ENCODE measurements at regions not wholly inside any gene's neighbourhood (a gene's known extent, or its start where the extent isn't known, plus 50 kb on each side); places are given as distances from the start of the nearest gene placed in this dataset.

- DNase-seq (ENCODE audit: extremely low spot score): no peak
- TF ChIP-seq CTCF (IDR thresholded peaks at IDR 0.05; ENCODE audit: control extremely low read depth, extremely low read depth, low read depth, missing control alignments): no peak
- ChIA-PET POLR2A (no interaction called here), CTCF (interaction anchor here (0.9 kb wide), 1 partner anchor 27 kb away, joined by 3 read pairs; no protein-coding TSS in a partner anchor)
Observed at GRCh38 chr5:91956738-91957137, 573.6 kb upstream of the ARRDC3 start.

GRCh38 chr5:91955610-91956009 is 572.5 kb upstream of the ARRDC3 start:
- no peak for TF ChIP-seq CTCF (IDR thresholded peaks at IDR 0.05; ENCODE audit: control extremely low read depth, extremely low read depth, low read depth, missing control alignments)
- ChIA-PET POLR2A (no interaction called here), CTCF (no interaction called here)
- DNase-seq (ENCODE audit: extremely low spot score): no peak

GRCh38 chr5:91954136-91954535 is 571.0 kb upstream of the ARRDC3 start:
- POLR2A ChIA-PET: no interaction called here
- DNase-seq (ENCODE audit: extremely low spot score): no peak
- no peak for TF ChIP-seq CTCF (IDR thresholded peaks at IDR 0.05; ENCODE audit: control extremely low read depth, extremely low read depth, low read depth, missing control alignments)
- CTCF ChIA-PET: no interaction called here

- TF ChIP-seq CTCF (IDR thresholded peaks at IDR 0.05; ENCODE audit: control extremely low read depth, extremely low read depth, low read depth, missing control alignments): no peak
- DNase-seq (ENCODE audit: extremely low spot score): no peak
- ChIA-PET CTCF (no interaction called here), POLR2A (no interaction called here)
Observed at GRCh38 chr5:91950328-91950727, 567.2 kb upstream of the ARRDC3 start.

GRCh38 chr5:91946870-91947269 is 563.8 kb upstream of the ARRDC3 start:
- DNase-seq (ENCODE audit: extremely low spot score): no peak
- CTCF ChIA-PET: no interaction called here
- no peak for TF ChIP-seq CTCF (IDR thresholded peaks at IDR 0.05; ENCODE audit: control extremely low read depth, extremely low read depth, low read depth, missing control alignments)
- POLR2A ChIA-PET: no interaction called here

GRCh38 chr5:91941588-91941987 is 558.5 kb upstream of the ARRDC3 start:
- ChIA-PET POLR2A (no interaction called here), CTCF (no interaction called here)
- DNase-seq (ENCODE audit: extremely low spot score): no peak
- TF ChIP-seq CTCF (IDR thresholded peaks at IDR 0.05; ENCODE audit: control extremely low read depth, extremely low read depth, low read depth, missing control alignments): no peak

GRCh38 chr5:91938441-91938840 is 555.3 kb upstream of the ARRDC3 start:
- TF ChIP-seq CTCF (IDR thresholded peaks at IDR 0.05; ENCODE audit: control extremely low read depth, extremely low read depth, low read depth, missing control alignments): no peak
- POLR2A ChIA-PET: no interaction called here
- CTCF ChIA-PET: interaction anchor here (1.5 to 2.6 kb wide), 2 partner anchors 9 to 21 kb away, joined by 3 to 10 read pairs; no protein-coding TSS in a partner anchor
- no peak for DNase-seq (ENCODE audit: extremely low spot score)

Measured in GM10248 (cell line).